ENCODE measurements at regions not wholly inside any gene's neighbourhood (a gene's known extent, or its start where the extent isn't known, plus 50 kb on each side); places are given as distances from the start of the nearest gene placed in this dataset.
"Not testable (repeated sequence)": the region's sequence is repeated elsewhere in the genome, so short reads cannot be mapped to it uniquely, and the experiment has no call there.

- not testable (repeated sequence) for H3K9me3 Mint-ChIP-seq (ENCODE audit: unreplicated experiment); H3K4me1 Mint-ChIP-seq (ENCODE audit: unreplicated experiment); H3K36me3 Mint-ChIP-seq (ENCODE audit: unreplicated experiment); H3K27ac Mint-ChIP-seq (ENCODE audit: unreplicated experiment); H3K27me3 Mint-ChIP-seq (ENCODE audit: unreplicated experiment); H3K4me3 Mint-ChIP-seq (ENCODE audit: unreplicated experiment); DNase-seq (ENCODE audit: extremely low spot score, unreplicated experiment)
Measured at GRCh38 chr7:32816409-32816948, 75.1 kb downstream of the KBTBD2 start.

- H3K27ac Mint-ChIP-seq (ENCODE audit: unreplicated experiment); H3K4me1 Mint-ChIP-seq (ENCODE audit: unreplicated experiment); DNase-seq (ENCODE audit: extremely low spot score, unreplicated experiment); H3K4me3 Mint-ChIP-seq (ENCODE audit: unreplicated experiment); H3K9me3 Mint-ChIP-seq (ENCODE audit: unreplicated experiment); H3K27me3 Mint-ChIP-seq (ENCODE audit: unreplicated experiment); H3K36me3 Mint-ChIP-seq (ENCODE audit: unreplicated experiment): not testable (repeated sequence)
Measured at GRCh38 chr7:32814779-32815178, 76.8 kb downstream of the KBTBD2 start.

- Mint-ChIP-seq H3K27me3 (ENCODE audit: unreplicated experiment) (no peaks in the 10 kb centered on the region), H3K4me1 (ENCODE audit: unreplicated experiment) (no peaks in the 10 kb centered on the region), H3K9me3 (ENCODE audit: unreplicated experiment) (no peaks in the 10 kb centered on the region), H3K4me3 (ENCODE audit: unreplicated experiment) (no peak overlapping the region), H3K27ac (ENCODE audit: unreplicated experiment) (no peak overlapping the region), H3K36me3 (ENCODE audit: unreplicated experiment) (no peaks in the 10 kb centered on the region)
- DNase-seq (ENCODE audit: extremely low spot score, unreplicated experiment) = no peak
- TF ChIP-seq CTCF (IDR thresholded peaks at IDR 0.05) = no peak
Measured at GRCh38 chr7:32809871-32810270, 81.7 kb downstream of the KBTBD2 start.

GRCh38 chr7:32809347-32809746, 82.2 kb downstream of the KBTBD2 start:
- Mint-ChIP-seq H3K27ac (ENCODE audit: unreplicated experiment) (no peak overlapping the region), H3K4me3 (ENCODE audit: unreplicated experiment) (no peak overlapping the region), H3K36me3 (ENCODE audit: unreplicated experiment) (no peaks in the 10 kb centered on the region), H3K27me3 (ENCODE audit: unreplicated experiment) (no peaks in the 10 kb centered on the region), H3K9me3 (ENCODE audit: unreplicated experiment) (no peaks in the 10 kb centered on the region), H3K4me1 (ENCODE audit: unreplicated experiment) (no peaks in the 10 kb centered on the region)
- no peak for DNase-seq (ENCODE audit: extremely low spot score, unreplicated experiment)
- no peak for TF ChIP-seq CTCF (IDR thresholded peaks at IDR 0.05)

GRCh38 chr7:32803406-32804141, 88.0 kb downstream of the KBTBD2 start:
- Mint-ChIP-seq H3K27me3 (ENCODE audit: unreplicated experiment) (no peaks in the 10 kb centered on the region), H3K9me3 (ENCODE audit: unreplicated experiment) (peaks cover 5% of the 10 kb centered on the region), H3K36me3 (ENCODE audit: unreplicated experiment) (peaks cover 2% of the 10 kb centered on the region), H3K27ac (ENCODE audit: unreplicated experiment) (no peak overlapping the region), H3K4me3 (ENCODE audit: unreplicated experiment) (no peak overlapping the region), H3K4me1 (ENCODE audit: unreplicated experiment) (no peaks in the 10 kb centered on the region)
- no peak for TF ChIP-seq CTCF (IDR thresholded peaks at IDR 0.05)
- DNase-seq (ENCODE audit: extremely low spot score, unreplicated experiment) = no peak

- peaks cover 5% of the 10 kb centered on the region for H3K9me3 Mint-ChIP-seq (ENCODE audit: unreplicated experiment)
- DNase-seq (ENCODE audit: extremely low spot score, unreplicated experiment) = no peak
- H3K4me3 Mint-ChIP-seq (ENCODE audit: unreplicated experiment) = no peak overlapping the region
- no peak overlapping the region for H3K27ac Mint-ChIP-seq (ENCODE audit: unreplicated experiment)
- no peaks in the 10 kb centered on the region for H3K4me1 Mint-ChIP-seq (ENCODE audit: unreplicated experiment)
- no peaks in the 10 kb centered on the region for H3K27me3 Mint-ChIP-seq (ENCODE audit: unreplicated experiment)
- TF ChIP-seq CTCF (IDR thresholded peaks at IDR 0.05) = no peak
- H3K36me3 Mint-ChIP-seq (ENCODE audit: unreplicated experiment) = peaks cover 2% of the 10 kb centered on the region
Measured at GRCh38 chr7:32802305-32802910, 89.2 kb downstream of the KBTBD2 start.

- not testable (repeated sequence) for H3K36me3 Mint-ChIP-seq (ENCODE audit: unreplicated experiment); H3K27me3 Mint-ChIP-seq (ENCODE audit: unreplicated experiment); H3K4me3 Mint-ChIP-seq (ENCODE audit: unreplicated experiment); DNase-seq (ENCODE audit: extremely low spot score, unreplicated experiment); H3K9me3 Mint-ChIP-seq (ENCODE audit: unreplicated experiment); H3K27ac Mint-ChIP-seq (ENCODE audit: unreplicated experiment)
- H3K4me1 Mint-ChIP-seq (ENCODE audit: unreplicated experiment) = peaks cover 21% of the 10 kb centered on the region
Measured at GRCh38 chr7:32793053-32793452, 98.5 kb downstream of the KBTBD2 start.

- H3K9me3 Mint-ChIP-seq (ENCODE audit: unreplicated experiment); H3K4me3 Mint-ChIP-seq (ENCODE audit: unreplicated experiment): not testable (repeated sequence)
Measured at GRCh38 chr7:32790766-32791430, 100.7 kb downstream of the KBTBD2 start.

More at GRCh38 chr7:32790766-32791430, 100.7 kb downstream of the KBTBD2 start:
- not testable (repeated sequence) for H3K27me3 Mint-ChIP-seq (ENCODE audit: unreplicated experiment); DNase-seq (ENCODE audit: extremely low spot score, unreplicated experiment); H3K36me3 Mint-ChIP-seq (ENCODE audit: unreplicated experiment)
- peaks cover 23% of the 10 kb centered on the region for H3K4me1 Mint-ChIP-seq (ENCODE audit: unreplicated experiment)
- H3K27ac Mint-ChIP-seq (ENCODE audit: unreplicated experiment) = peak overlapping the region; percentile 27
